HG02588 (cell line): ENCODE measurements at regions not wholly inside any gene's neighbourhood (a gene's known extent, or its start where the extent isn't known, plus 50 kb on each side); places are given as distances from the start of the nearest gene placed in this dataset.
"Not testable (repeated sequence)": the region's sequence is repeated elsewhere in the genome, so short reads cannot be mapped to it uniquely, and the experiment has no call there.

Source experiments
- ATAC-seq: cut with Tn5 transposase; IDR thresholded peaks from one replicate; pipeline ENCODE4 v1.9.1; 2021; ENCODE audit warnings: mild to moderate bottlenecking, moderate library complexity; ENCODE audit not compliant: unreplicated experiment

DNA sequence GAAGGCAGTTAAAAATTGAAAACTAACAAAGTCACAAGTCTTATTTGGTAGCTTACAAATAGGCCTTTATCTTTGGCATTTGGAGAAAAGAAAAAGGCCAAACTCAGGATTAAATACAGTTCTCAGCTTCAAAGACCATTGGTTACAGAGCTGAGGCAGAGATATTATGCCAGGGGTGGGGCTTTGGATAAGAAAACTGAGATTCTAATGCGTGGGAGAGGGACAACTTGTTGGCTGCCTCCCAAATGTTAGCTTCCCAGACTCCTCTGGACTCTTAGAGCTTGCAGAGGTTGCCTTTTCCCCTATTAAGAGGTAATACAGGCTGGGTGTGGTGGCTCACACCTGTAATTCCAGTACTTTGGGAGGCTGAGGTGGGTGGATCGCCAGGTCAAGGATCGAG, 231.8 kb downstream of the SQOR start:
- ATAC-seq = no peak

DNA sequence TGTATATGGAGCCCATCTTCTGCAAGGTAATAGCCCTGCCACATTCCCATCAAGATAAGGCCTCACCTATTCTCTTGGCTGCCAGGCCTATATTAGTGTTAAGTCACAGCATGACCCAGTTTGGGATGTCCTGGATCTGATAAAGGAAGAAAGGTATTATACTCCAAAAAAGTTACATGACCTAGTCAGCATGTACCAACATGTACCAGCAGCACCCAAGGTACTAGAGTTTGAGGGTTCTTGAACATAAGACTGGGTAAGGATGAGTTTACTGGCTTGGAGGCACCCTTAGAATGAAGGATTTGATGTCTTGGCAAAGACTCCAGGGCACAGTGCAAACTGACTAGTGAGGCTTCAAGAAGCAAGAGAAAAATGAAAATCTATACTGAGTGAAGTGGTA, 232.5 kb downstream of the SQOR start:
- ATAC-seq = no peak

DNA sequence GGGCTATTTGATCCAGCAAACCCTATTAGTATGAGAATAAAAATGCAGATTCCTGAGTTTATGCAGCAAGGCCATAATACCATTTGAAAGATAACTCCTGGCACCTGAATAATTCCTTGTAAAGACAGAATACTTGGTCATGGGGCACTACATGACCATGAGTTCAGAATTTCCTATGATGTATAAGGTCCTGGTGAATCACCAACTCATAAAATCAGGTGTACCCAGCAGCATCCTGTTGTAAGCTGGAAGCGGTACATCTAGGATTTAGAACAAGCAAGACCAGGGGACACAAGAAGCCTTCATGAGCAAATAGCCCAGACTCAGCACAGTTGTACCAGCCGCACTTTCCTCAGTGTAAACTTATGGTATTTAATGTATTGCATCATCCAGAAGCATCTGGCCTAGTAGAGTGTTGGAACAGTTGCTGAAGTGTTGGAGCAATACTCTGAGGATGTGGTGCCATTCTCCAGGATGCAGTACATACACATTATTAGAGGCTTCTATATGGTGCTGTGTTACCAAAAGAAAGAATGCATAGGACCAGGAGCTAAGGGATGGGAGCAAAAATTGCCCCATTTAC, 233.4 kb downstream of the SQOR start:
- no peak for ATAC-seq

GRCh38 chr15:45869034-45869668, 234.3 kb downstream of the SQOR start:
- ATAC-seq = peak; percentile 58

- no peak for ATAC-seq
These were observed 236.5 kb downstream of the SQOR start for GRCh38 chr15:45871121-45871855.

- no peak for ATAC-seq
These were observed 239.0 kb downstream of the SQOR start for GRCh38 chr15:45873781-45874180.

DNA sequence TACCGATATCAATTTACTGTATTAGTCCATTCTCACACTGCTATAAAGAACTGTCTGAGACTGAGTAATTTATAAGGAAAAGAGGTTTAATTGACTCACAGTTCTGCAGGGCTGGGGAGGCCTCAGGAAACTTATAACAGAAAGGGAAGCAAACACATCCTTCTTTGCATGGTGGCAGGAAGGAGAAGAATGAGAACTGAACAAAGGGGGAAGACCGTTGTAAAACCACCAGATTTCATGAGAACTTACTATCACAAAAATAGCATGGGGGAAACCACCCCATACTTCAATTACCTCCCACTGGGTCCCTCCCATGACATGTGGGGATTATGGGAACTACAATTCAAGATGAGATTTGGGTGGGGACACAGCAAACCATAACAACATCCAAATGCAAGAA, 239.7 kb downstream of the SQOR start:
- not testable (repeated sequence) for ATAC-seq

- ATAC-seq = no peak
These were observed 249.5 kb downstream of the SQOR start for GRCh38 chr15:45884289-45884688.

DNA sequence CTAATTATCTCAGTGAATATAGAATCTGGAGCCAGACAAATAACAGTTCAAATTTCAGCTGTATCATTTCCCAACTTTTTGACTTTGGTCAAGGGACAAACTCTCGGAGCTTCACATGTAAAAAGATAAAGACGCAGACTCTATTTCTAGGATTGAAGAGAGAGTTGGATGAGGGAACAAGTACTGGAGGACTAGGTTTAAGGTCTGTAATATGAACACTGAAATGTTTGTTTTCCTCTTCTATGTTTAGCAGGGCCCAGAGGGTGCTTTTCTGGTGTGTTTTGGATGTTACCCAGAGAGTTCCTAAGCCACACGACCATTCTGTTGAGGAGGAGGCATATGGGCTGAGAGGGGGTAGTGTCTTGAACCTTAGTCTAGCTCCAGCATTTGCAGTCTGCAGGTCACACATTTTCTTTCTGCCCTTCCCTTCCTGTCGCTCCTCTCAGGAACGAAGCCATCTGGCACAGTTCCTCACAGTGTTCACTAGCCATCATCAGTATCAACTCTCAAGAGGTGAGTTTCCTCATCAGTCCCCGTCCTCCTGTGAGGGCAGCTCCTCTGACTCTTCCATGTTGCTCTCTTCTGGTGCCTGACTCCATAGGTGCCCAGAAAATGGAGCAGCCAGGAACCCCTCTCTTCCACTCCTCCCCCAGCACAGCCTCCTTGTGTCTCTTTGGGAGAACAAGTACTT, 250.1 kb downstream of the SQOR start:
- ATAC-seq = no peak

GRCh38 chr15:45885801-45886200, 251.0 kb downstream of the SQOR start:
- no peak for ATAC-seq

GRCh38 chr15:45891766-45892165, 256.9 kb downstream of the SQOR start:
- ATAC-seq = no peak

- no peak for ATAC-seq
These were observed 257.4 kb downstream of the SQOR start for GRCh38 chr15:45892182-45892581.

- no peak for ATAC-seq
These were observed 268.5 kb downstream of the SQOR start for GRCh38 chr15:45903283-45903682.

DNA sequence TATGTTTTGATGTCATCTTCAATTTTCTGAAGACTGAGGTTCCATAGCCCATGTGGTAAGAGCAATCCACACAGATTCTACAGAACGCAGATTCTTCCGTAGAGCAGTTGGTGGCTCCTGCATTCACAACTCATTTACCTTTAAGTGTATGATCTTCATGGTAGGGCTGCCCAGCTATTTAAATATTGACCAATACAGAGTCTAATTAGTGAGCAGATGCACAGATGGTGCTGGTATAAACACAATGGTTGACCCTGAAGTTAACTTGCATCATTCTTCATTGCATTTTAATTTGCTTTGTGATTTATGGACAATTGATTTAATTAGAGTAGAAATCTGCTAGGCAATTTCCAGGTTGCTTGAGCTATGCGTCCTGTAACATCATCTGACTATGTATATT, 269.2 kb downstream of the SQOR start:
- ATAC-seq = no peak

GRCh38 chr15:45906230-45906629, 271.4 kb downstream of the SQOR start:
- ATAC-seq = no peak

GRCh38 chr15:45910671-45911070, 275.8 kb downstream of the SQOR start:
- no peak for ATAC-seq

DNA sequence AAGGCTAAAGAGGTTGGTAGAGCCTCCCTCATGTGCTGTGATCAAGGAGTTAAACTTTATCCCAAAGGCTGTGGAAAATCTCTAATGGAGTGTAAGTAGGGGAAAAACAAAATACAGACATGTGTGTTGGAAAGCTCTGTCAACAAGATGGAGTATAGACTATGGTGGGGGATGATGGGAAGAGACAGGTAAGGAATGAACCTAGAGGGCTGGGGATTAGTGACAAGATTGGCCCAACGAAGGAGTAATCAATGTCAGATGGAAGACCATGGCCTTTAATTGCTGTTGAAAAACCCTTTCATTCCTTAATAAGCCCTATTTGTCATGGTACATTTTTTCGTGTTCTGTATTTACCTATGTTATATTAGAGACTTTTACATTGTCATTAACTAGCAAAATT, 278.6 kb downstream of the SQOR start:
- no peak for ATAC-seq

GRCh38 chr15:45914425-45914824, 279.6 kb downstream of the SQOR start:
- ATAC-seq = no peak

DNA sequence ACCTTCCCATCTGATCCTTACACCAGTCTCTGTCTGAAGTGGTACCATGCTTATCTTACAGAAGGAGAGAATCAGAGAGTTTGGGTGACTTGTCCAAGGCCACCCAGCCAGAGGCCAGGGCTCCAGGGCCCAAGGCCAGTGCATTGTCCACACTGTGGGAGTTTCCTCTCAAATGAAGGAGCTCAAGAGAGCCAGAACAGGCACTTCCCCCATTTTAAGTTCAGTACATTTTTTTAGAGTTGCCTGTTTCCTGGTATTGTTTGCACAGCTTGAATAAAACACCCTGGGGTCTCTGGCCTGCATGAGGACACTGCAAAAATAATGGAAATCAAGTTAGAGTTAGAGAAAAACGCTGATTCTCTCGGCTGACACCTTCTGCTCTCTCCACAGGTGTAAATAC, 284.0 kb downstream of the SQOR start:
- ATAC-seq = no peak

GRCh38 chr15:45919806-45920205, 285.0 kb downstream of the SQOR start:
- no peak for ATAC-seq

DNA sequence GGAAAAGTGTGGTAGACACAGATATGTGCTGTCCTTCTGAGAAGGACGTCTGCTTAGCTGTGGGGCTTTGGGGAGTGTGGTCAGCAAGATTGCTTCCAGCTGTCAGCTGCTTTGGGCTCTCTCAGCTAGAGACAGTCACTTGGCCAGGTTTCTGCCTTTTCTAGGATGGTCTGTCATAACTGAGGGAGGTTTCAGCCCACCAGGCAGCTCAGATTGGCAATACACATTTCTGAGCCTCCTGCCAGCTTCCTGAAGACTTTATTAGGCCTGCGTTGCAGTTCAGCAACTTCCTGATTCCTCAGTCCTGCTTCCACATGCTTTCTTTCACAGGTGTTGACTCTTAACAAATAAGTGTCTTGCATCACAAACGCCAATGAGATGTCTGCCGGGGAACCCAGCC, 286.5 kb downstream of the SQOR start:
- no peak for ATAC-seq

DNA sequence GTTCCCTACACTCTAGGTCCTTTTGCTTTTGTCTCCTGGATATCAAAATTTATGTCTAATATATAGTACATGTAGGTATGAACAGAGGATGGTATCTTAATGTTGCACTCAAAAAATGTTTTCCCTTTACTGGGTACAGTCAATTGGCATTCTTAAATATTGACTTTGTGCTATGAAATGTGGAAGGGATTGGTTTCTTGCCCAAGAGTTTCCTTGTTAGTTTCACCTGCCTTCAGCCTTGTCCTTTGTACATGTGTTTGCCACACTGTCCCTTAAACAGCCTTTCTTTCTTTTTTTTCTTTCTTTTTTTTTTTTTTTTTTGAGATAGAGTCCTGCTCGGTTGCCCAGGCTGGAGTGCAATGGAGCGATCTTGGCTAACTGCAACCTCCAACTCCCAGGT, 287.1 kb downstream of the SQOR start:
- ATAC-seq = no peak
